ENCODE measurements at regions not wholly inside any gene's neighbourhood (a gene's known extent, or its start where the extent isn't known, plus 50 kb on each side); places are given as distances from the start of the nearest gene placed in this dataset.

GRCh38 chr11:29438815-29439214 lies 578.0 kb downstream of the KCNA4 start:
- TF ChIP-seq CTCF (IDR thresholded peaks at IDR 0.05; ENCODE audit: low read depth, low read length, poor library complexity, severe bottlenecking) (no peak), EZH2phosphoT487 (IDR thresholded peaks at IDR 0.05; ENCODE audit: borderline replicate concordance, low read length) (no peak)

Data from DOHH2 (cell line).